PFSK-1 (cell line): ENCODE measurements at regions not wholly inside any gene's neighbourhood (a gene's known extent, or its start where the extent isn't known, plus 50 kb on each side); places are given as distances from the start of the nearest gene placed in this dataset.

Experiments
- FOXP2 ChIP-seq: optimal IDR thresholded peaks from 2 replicates; pipeline ENCODE3; 2011; ENCODE audit warnings: borderline replicate concordance, control low read depth, inconsistent platforms; ENCODE audit not compliant: insufficient read depth; ENCODE audit errors: extremely low read length, extremely low read depth
- POLR2AphosphoS5 ChIP-seq: IDR thresholded peaks from 2 replicates; pipeline ENCODE4 v1.6.1; 2012; ENCODE audit warnings: low read depth, mild to moderate bottlenecking, control low read depth, low read length, moderate library complexity
- REST ChIP-seq, 2 experiments: IDR thresholded peaks; 2 replicates each; pipeline versions ENCODE4 v1.6.1 to v1.8.0; 2011 to 2012; ENCODE audit warnings: low read depth in 2 of 2, low read length in 2 of 2, control low read depth in 1 of 2, inconsistent platforms in 1 of 2, mild to moderate bottlenecking in 1 of 2, moderate library complexity in 1 of 2; ENCODE audit not compliant: insufficient read depth in 1 of 2
- SIN3A ChIP-seq: IDR thresholded peaks from 2 replicates; pipeline ENCODE4 v1.6.1; 2012; ENCODE audit warnings: mild to moderate bottlenecking, low read length, moderate library complexity, borderline replicate concordance; ENCODE audit not compliant: insufficient read depth
- TAF1 ChIP-seq: IDR thresholded peaks from 2 replicates; pipeline ENCODE4 v1.6.1; 2012; ENCODE audit warnings: low read length, control low read depth, borderline replicate concordance; ENCODE audit not compliant: insufficient read depth

GRCh38 chr4:74534121-74534520 lies 89.2 kb downstream of the AREG start:
- TF ChIP-seq REST (IDR thresholded peaks at IDR 0.05; ENCODE audit: insufficient read depth in 1 of 2, low read depth in 2 of 2, low read length in 2 of 2), result no peak
- no peak for TF ChIP-seq FOXP2
- TF ChIP-seq POLR2AphosphoS5, result no peak
- TF ChIP-seq SIN3A, result no peak
- TF ChIP-seq TAF1, result no peak

- TF ChIP-seq FOXP2 (no peak), POLR2AphosphoS5 (no peak), REST (IDR thresholded peaks at IDR 0.05; ENCODE audit: insufficient read depth in 1 of 2, low read depth in 2 of 2, low read length in 2 of 2) (no peak), SIN3A (no peak)
These were observed 90.0 kb downstream of the AREG start for GRCh38 chr4:74534936-74535335.

- TF ChIP-seq TAF1 (no peak), POLR2AphosphoS5 (no peak), REST (IDR thresholded peaks at IDR 0.05; ENCODE audit: insufficient read depth in 1 of 2, low read depth in 2 of 2, low read length in 2 of 2) (no peak), FOXP2 (no peak), SIN3A (no peak)
These were observed 90.6 kb downstream of the AREG start for GRCh38 chr4:74535512-74535911.

GRCh38 chr4:74536557-74536956 lies 91.6 kb downstream of the AREG start:
- TF ChIP-seq FOXP2 (no peak), TAF1 (no peak), REST (IDR thresholded peaks at IDR 0.05; ENCODE audit: insufficient read depth in 1 of 2, low read depth in 2 of 2, low read length in 2 of 2) (no peak), SIN3A (no peak)

GRCh38 chr4:74537459-74537858 lies 92.5 kb downstream of the AREG start:
- TF ChIP-seq FOXP2 (no peak), POLR2AphosphoS5 (no peak), REST (IDR thresholded peaks at IDR 0.05; ENCODE audit: insufficient read depth in 1 of 2, low read depth in 2 of 2, low read length in 2 of 2) (no peak), TAF1 (no peak), SIN3A (no peak)
